ENCODE measurements at regions not wholly inside any gene's neighbourhood (a gene's known extent, or its start where the extent isn't known, plus 50 kb on each side); places are given as distances from the start of the nearest gene placed in this dataset.

DNA sequence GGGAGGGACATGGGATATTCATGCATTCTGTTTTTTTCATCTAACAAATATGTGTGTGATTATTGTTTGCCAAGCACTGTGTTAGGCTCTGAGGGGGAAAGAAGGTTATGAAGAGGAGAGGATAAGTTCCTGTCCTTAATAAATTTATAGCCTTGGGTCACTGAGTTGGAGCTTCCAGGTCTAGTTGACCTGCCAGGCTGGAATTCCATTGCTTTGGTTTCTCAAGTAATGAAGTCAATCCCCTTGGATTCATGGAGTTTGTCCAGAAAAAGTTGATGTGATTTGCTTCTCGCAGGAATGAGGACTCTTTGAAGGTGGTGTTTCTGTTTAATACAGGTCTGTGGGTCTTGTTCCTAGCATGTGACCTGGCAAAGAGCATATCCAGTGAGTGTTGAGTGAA, 156.2 kb downstream of the ADAMTS15 start:
- TF ChIP-seq, protein P1, sequence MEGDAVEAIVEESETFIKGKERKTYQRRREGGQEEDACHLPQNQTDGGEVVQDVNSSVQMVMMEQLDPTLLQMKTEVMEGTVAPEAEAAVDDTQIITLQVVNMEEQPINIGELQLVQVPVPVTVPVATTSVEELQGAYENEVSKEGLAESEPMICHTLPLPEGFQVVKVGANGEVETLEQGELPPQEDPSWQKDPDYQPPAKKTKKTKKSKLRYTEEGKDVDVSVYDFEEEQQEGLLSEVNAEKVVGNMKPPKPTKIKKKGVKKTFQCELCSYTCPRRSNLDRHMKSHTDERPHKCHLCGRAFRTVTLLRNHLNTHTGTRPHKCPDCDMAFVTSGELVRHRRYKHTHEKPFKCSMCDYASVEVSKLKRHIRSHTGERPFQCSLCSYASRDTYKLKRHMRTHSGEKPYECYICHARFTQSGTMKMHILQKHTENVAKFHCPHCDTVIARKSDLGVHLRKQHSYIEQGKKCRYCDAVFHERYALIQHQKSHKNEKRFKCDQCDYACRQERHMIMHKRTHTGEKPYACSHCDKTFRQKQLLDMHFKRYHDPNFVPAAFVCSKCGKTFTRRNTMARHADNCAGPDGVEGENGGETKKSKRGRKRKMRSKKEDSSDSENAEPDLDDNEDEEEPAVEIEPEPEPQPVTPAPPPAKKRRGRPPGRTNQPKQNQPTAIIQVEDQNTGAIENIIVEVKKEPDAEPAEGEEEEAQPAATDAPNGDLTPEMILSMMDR (IDR thresholded peaks at IDR 0.05) = no peak
- TF ChIP-seq POLR2A (IDR thresholded peaks at IDR 0.05) = no peak
